GM18868 (cell line): ENCODE measurements at regions not wholly inside any gene's neighbourhood (a gene's known extent, or its start where the extent isn't known, plus 50 kb on each side); places are given as distances from the start of the nearest gene placed in this dataset.

ENCODE experiments used
- ATAC-seq: cut with Tn5 transposase; IDR thresholded peaks from one replicate; pipeline ENCODE4 v1.9.1; 2021; ENCODE audit warnings: mild to moderate bottlenecking, moderate library complexity; ENCODE audit not compliant: unreplicated experiment

GRCh38 chr21:41071258-41072171, 96.4 kb upstream of the BACE2 start:
- ATAC-seq: no peak

GRCh38 chr21:41073558-41073957, 94.4 kb upstream of the BACE2 start:
- no peak for ATAC-seq

- no peak for ATAC-seq
Observed at GRCh38 chr21:41074396-41075184, 93.4 kb upstream of the BACE2 start.

- no peak for ATAC-seq
Observed at GRCh38 chr21:41075656-41076055, 92.3 kb upstream of the BACE2 start.

GRCh38 chr21:41076064-41076463, 91.9 kb upstream of the BACE2 start:
- ATAC-seq: no peak

- no peak for ATAC-seq
Observed at GRCh38 chr21:41079159-41079558, 88.8 kb upstream of the BACE2 start.

GRCh38 chr21:41080485-41081121, 87.4 kb upstream of the BACE2 start:
- no peak for ATAC-seq

- no peak for ATAC-seq
Observed at GRCh38 chr21:41086569-41086968, 81.4 kb upstream of the BACE2 start.

GRCh38 chr21:41090981-41091380, 77.0 kb upstream of the BACE2 start:
- ATAC-seq: no peak

GRCh38 chr21:41091616-41092015, 76.3 kb upstream of the BACE2 start:
- no peak for ATAC-seq

GRCh38 chr21:41092312-41092711, 75.6 kb upstream of the BACE2 start:
- no peak for ATAC-seq

GRCh38 chr21:41095983-41096382, 72.0 kb upstream of the BACE2 start:
- ATAC-seq: no peak

- no peak for ATAC-seq
Observed at GRCh38 chr21:41098076-41098475, 69.9 kb upstream of the BACE2 start.

- no peak for ATAC-seq
Observed at GRCh38 chr21:41098481-41099042, 69.4 kb upstream of the BACE2 start.

GRCh38 chr21:41100826-41101550, 67.0 kb upstream of the BACE2 start:
- no peak for ATAC-seq

GRCh38 chr21:41102281-41102680, 65.7 kb upstream of the BACE2 start:
- ATAC-seq: no peak

GRCh38 chr21:41107602-41108001, 60.4 kb upstream of the BACE2 start:
- ATAC-seq: no peak

GRCh38 chr21:41108668-41109585, 59.0 kb upstream of the BACE2 start:
- ATAC-seq: no peak

- no peak for ATAC-seq
Observed at GRCh38 chr21:41110161-41110560, 57.8 kb upstream of the BACE2 start.
